ENCODE measurements at regions not wholly inside any gene's neighbourhood (a gene's known extent, or its start where the extent isn't known, plus 50 kb on each side); places are given as distances from the start of the nearest gene placed in this dataset.
"Not testable (repeated sequence)": the region's sequence is repeated elsewhere in the genome, so short reads cannot be mapped to it uniquely, and the experiment has no call there.

DNA sequence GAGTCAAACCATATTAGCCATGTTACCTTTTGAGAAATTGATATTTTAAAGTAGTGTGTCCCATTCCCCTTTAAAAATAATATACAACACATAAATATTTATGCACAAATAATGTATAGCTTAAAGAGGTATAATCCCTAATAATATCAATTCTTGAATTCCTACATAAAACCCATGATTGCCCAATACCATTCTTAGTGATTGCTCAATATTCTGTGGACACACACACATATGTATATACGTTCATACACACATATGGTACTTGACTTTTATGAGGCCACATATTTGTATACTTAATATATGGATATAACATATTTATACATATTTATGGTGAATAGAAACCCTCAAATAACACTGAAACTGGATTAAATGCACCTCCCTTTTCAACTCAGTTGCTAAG, 367.4 kb downstream of the ZBBX start:
- no peak overlapping the region for H3K4me3 ChIP-seq (ENCODE audit: low read depth, low read length)
- no peak for DNase-seq (ENCODE audit: low read depth)
- TF ChIP-seq, protein P1, sequence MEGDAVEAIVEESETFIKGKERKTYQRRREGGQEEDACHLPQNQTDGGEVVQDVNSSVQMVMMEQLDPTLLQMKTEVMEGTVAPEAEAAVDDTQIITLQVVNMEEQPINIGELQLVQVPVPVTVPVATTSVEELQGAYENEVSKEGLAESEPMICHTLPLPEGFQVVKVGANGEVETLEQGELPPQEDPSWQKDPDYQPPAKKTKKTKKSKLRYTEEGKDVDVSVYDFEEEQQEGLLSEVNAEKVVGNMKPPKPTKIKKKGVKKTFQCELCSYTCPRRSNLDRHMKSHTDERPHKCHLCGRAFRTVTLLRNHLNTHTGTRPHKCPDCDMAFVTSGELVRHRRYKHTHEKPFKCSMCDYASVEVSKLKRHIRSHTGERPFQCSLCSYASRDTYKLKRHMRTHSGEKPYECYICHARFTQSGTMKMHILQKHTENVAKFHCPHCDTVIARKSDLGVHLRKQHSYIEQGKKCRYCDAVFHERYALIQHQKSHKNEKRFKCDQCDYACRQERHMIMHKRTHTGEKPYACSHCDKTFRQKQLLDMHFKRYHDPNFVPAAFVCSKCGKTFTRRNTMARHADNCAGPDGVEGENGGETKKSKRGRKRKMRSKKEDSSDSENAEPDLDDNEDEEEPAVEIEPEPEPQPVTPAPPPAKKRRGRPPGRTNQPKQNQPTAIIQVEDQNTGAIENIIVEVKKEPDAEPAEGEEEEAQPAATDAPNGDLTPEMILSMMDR (IDR thresholded peaks at IDR 0.05; ENCODE audit: insufficient read depth, low read depth, low read length) = no peak

DNA sequence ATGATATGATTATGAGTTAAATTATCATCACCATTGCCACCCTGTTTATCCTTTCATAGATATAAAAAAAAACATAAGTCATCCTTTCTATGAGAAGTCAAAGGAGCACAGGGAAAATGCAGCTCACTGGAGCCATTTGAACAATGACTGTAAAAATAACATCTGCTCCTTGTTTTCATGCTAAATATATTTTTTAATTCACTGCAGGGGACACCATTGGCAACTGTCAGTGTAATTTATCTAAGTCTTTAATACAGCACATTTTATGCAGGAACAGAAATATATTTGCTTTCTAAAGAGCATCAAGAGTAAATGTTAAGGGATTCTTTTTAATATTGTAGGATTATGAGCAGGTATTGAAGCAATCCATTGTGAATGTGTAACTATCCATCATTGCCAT, 371.3 kb downstream of the ZBBX start:
- H3K4me3 ChIP-seq (ENCODE audit: low read depth, low read length) = no peak overlapping the region
- no peak for DNase-seq (ENCODE audit: low read depth)
- TF ChIP-seq, protein P1 (IDR thresholded peaks at IDR 0.05; ENCODE audit: insufficient read depth, low read depth, low read length) = no peak

DNA sequence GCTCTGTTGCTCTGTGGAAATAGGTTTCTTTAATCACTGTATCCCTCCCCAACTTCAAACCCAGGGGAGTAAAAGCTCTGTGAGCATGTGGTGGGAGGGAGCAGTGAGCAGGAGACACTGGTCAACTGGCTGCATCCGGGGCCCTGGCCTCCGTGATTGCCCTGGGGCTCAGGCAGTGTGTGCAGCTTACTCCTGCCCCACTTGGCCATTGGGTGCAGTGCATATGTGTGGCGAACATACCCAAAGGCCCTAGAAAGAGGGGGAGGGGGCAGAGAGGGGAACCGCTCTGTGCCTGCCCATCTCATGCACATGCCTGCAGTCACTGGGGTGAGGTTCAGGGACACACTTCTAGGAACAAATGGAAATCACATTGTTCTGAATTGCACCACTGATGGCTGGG, 378.7 kb downstream of the ZBBX start:
- H3K4me3 ChIP-seq (ENCODE audit: low read depth, low read length) = no peak overlapping the region
- no peak for DNase-seq (ENCODE audit: low read depth)
- TF ChIP-seq, protein P1 (IDR thresholded peaks at IDR 0.05; ENCODE audit: insufficient read depth, low read depth, low read length) = no peak

DNA sequence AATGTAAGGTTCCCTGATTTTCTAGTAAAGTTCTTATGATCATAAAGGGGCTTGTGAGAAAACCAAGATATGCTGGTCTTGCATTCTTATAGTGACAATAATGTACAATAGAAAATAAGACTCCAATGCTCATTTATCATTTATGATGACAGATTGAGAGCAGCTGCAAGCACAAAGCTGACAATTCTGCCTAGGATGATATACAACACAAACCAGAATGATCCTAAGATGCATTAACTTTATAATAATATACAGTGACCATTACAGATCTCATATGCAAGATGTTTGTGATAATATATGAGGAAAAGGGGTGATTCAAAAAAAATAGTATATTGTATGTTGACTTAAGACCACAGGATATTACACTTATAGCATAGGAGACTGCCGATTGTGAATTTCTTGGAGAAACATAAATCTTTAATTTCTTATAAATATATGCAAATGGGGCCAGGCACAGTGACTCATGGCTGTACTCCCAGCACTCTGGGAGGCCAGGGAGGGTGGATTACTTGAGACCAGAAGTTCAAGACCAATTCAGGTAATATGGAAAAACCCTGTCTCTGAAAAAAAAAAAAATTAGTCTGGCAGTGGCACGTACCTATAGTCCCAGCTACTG, 387.0 kb downstream of the ZBBX start:
- H3K4me3 ChIP-seq (ENCODE audit: low read depth, low read length) = no peak overlapping the region
- TF ChIP-seq, protein P1 (IDR thresholded peaks at IDR 0.05; ENCODE audit: insufficient read depth, low read depth, low read length) = no peak
- no peak for DNase-seq (ENCODE audit: low read depth)

DNA sequence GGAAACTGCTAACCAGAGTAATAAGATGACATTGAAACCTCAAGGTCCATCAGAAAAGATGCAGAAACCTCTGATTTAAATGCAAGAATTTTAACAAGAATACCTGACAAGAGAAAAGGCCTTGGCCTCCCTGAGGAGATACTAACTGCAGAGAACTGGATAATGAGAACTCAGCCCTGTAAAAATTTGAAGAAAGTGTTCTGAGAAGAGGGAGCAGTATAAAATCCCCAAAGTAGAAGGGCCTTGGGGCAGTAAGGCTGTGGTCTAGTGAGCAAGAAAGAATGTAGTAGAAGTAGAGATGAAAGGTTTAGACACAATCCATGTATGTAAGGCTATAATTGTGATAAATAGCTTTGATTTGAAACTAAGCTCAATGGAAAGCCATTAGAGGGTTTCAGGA, 394.1 kb downstream of the ZBBX start:
- no peak overlapping the region for H3K4me3 ChIP-seq (ENCODE audit: low read depth, low read length)
- DNase-seq (ENCODE audit: low read depth) = no peak
- TF ChIP-seq, protein P1 (IDR thresholded peaks at IDR 0.05; ENCODE audit: insufficient read depth, low read depth, low read length) = no peak

DNA sequence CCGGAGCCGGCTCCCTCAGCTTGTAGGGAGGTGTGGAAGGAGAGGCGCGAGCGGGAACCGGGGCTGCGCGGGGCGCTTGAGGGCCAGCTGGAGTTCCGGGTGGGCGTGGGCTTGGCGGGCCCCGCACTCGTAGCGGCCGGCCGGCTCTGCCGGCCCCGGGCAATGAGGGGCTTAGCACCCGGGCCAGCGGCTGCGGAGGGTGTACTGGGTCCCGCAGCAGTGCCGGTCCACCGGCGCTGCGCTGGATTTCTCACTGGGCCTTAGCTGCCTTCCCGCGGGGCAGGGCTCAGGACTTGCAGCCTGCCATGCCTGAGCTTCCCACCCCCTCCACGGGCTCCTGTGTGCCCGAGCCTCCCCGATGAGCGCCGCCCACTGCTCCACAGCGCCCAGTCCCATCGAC, 404.3 kb downstream of the ZBBX start:
- not testable (repeated sequence) for DNase-seq (ENCODE audit: low read depth); H3K4me3 ChIP-seq (ENCODE audit: low read depth, low read length)

DNA sequence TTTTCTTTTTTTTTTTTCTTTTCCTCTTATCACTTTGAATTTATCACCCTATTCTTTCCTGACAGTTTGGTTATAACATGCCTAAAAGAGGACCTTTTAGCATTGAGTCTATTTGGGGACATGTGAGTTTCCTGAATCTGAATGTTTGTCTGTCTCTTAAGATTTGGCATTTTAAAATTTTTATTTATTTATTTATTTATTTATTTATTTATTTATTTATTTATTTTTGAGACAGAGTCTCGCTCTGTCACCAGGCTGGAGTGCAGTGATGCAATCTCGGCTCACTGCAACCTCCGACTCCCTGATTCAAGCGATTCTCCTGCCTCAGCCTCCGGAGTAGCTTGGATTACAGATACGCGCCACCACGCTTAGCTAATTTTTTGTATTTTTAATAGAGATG, 412.4 kb downstream of the ZBBX start:
- not testable (repeated sequence) for DNase-seq (ENCODE audit: low read depth); H3K4me3 ChIP-seq (ENCODE audit: low read depth, low read length)

DNA sequence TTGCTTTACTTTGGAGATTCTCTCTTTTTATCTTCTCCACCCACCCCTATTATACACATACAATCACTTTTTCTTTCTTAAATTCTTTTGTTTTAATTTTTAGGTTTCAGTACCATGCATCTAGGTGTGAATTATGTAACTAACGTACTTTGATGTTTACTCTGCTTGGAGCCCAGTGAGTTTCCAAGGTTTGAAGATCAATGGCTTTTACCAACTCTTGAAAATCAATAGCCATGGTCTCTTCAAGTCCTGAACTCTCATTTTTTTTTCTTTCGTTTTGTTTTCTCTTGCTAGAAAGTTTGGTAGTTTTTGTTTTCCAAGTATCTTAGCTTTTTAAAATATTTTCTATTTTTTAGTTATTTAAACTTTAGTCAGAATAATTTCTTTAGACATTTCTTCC, 417.2 kb downstream of the ZBBX start:
- TF ChIP-seq, protein P1 (IDR thresholded peaks at IDR 0.05; ENCODE audit: insufficient read depth, low read depth, low read length) = no peak
- no peak for DNase-seq (ENCODE audit: low read depth)
- no peak overlapping the region for H3K4me3 ChIP-seq (ENCODE audit: low read depth, low read length)

All from fibroblast of villous mesenchyme (primary cell).